HG02938 (cell line): ENCODE measurements at regions not wholly inside any gene's neighbourhood (a gene's known extent, or its start where the extent isn't known, plus 50 kb on each side); places are given as distances from the start of the nearest gene placed in this dataset.
"Not testable (repeated sequence)": the region's sequence is repeated elsewhere in the genome, so short reads cannot be mapped to it uniquely, and the experiment has no call there.

Source experiments
- ATAC-seq: cut with Tn5 transposase; IDR thresholded peaks from one replicate; pipeline ENCODE4 v1.9.1; 2021; ENCODE audit warnings: mild to moderate bottlenecking, moderate library complexity; ENCODE audit not compliant: unreplicated experiment

DNA sequence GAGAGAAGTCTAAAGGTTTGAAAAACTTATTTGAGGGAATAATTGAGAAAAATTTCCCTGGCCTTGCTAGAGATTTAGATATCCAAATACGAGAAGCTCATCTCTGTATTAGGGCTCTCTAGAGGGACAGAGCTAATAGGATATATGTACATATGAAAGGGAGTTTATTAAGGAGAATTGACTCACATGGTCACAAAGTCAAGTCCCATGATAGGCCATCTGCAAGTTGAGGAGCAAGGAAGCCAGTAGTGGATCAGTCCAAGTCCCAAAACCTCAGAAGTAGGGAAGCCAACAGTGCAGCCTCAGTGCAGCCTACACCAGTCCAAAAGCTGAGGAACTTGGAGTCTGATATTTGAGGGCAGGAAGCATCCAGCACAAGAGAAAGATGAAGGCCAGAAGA is 126.7 kb downstream of the PJA2 start:
- not testable (repeated sequence) for ATAC-seq

DNA sequence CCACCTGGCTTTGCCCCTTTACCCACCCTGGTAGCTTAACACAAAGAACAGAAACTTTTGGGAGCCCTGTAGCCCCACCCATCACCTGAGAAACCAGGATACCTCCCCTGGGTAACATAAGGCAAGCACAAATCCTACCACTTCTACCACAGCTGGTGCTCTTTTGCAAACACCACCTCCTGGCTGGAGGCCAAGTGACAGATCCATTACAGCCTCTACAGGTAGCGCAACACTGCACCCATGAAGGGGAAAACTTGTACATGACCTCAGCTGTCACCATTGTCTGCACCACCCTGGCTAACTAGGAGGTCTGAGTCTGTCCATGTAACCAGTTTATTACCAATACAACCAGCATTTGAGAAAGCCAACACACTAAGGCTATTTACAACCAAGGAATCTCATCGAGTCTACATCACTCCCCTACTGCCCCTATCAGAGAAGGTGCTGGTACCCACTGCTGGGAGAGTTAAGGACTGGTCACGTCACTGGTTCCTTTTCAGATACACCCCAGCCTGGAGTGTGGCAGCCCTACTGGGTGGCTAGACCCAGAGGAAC is 128.6 kb downstream of the PJA2 start:
- no peak for ATAC-seq

DNA sequence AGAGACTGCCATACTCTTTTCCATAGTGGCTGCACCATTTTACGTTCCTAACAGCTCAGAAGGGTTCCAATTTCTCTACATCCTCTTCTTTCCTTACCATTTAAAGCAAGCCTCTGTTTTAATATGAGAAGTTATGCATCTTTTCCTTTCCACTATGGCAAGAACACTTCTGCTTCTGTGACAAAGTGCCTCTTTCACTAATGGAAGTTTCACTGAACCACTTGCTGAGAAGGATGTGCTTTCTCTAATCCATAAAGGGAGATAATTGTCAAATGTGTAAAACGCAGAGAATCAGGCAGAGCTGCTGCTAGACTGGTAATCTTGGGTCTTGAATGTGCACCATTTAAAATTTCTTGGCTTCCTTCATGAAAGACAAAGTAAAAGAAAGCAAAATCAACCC is 131.6 kb downstream of the PJA2 start:
- ATAC-seq = no peak

GRCh38 chr5:109275919-109276318 is 133.9 kb downstream of the PJA2 start:
- no peak for ATAC-seq

GRCh38 chr5:109273594-109273993 is 136.2 kb downstream of the PJA2 start:
- no peak for ATAC-seq

DNA sequence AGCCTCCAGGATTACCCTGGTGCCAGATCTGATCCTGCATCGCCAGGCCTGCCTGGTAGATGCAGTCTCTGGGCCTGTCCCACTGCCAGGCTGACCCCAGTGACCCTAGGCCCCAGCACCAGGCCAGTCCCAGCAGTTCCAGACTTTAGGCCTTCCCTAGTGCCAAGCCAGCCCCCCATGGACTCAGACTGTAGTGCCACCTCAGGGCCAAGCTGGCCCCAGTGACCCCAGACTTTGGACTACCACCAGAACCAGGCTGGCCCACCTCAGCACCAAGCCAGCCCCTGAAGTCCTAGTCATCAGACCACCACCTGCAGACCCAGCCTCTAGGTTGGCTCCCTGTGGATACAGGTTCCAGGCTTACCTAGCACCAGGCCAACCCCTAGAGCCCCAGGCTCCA is 142.5 kb downstream of the PJA2 start:
- no peak for ATAC-seq

DNA sequence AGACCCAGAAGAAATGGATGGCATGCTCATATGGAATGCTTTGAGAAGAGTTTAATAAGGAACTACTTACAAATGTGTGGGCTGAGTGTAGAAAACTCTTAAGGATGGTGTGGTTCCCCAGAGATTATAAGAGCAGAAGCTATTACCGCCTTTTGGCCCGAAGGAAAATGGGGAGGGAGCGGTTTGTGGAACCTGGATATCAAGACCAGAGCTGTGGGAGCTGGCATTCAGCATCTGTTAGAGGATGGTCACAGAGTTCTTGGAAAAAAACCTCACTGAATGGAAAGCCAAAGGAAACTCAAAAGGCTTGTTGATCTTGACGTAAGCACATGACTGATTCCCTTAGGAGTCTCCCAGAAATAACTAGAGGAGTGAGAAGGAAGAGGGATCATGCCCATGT is 151.0 kb downstream of the PJA2 start:
- ATAC-seq = no peak

DNA sequence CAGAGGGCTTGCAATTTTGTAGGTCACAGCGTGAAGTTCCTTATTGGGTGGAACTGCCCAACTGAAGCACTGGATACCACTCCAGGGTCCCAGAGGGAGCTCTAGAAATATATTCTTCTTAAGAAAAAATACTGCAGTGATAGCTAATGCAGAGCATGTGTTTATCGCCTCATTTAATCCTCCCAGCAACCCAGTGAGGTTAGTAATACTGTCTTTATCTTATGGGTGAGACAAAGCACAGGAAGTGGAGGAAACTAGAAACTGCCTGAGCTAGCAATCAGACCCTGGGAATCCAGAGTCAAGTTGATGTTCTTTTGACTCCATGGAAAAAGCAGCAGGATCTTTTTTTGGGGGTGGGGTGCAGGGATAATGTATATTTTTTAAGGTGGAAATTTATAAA is 153.3 kb downstream of the PJA2 start:
- no peak for ATAC-seq

DNA sequence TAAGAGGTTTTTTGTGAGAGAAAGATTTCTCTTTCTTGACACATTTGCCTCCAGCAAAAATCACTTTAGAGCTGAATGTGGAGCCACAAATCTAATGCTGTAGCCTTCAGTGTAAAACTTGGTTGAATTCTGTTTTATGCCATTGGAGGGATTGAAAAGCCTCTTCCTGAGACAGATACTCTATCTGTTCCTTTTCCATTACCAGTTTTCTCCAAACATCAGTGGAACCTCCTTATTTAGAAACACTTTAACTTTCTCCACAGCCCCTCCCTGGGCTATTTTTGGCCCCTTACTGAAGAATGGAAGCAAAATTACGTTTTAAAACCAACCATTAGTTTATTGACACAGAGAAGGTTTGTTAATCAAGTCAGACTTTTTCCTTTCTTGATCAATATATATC is 155.3 kb downstream of the PJA2 start:
- ATAC-seq = no peak

- no peak for ATAC-seq
Measured at GRCh38 chr5:109253262-109253661, 156.5 kb downstream of the PJA2 start.

DNA sequence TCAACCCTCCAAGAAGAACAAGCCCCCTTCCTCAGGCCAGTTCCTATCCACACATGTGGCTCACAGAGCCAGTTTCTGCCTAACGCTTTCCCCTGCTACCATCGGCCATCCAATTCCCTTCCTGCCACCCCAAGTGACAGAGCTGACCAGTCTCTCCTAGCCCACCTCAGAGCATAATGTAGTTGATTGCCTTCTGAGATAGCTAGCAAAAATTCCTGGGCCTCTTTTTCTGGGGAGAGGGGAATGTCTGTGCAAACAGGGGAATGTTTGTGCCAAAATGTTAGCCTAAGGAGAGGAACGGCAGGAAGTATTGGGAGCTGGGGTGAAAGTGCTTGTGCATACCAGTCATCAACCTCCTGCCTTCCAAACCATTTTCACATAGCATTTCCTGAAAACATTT is 157.0 kb downstream of the PJA2 start:
- ATAC-seq = no peak

DNA sequence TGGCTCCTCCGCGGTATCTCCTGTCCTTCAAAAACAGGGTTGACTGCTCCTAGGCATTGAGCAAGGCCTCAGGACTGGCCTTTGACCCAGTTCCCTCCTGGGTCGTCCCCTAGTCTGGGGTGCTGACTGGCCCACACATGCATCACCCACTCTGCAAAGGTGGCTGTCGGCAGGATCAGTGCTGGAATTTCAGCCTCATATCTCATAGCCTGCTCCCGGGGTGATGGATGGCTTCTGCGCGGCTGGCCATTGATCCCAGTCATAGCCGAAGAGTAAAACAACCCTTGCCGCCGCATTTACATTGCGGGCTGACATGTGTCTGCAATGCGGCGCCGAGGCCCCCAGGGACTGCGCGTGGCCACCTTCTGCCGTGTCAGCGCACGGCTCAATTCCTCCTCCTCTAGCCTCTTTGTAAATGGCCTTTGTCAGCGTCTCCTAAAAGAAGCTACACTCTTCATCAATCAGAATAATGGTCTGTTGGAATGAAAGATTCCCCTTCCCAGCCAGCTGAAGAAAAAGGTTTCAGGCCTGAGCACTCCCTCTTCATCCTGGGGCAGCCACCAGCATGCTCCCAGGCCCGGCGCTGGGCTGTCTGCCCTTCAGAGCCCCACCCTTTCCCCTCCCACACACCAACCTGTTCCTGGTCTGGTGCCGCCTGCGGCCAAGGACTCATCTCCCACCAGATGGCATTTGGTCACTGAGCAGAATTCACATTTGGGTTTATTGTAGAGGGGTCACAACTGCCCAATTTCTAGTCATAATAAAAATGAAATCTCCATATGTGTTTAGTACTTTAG is 159.0 kb downstream of the PJA2 start:
- ATAC-seq = no peak

DNA sequence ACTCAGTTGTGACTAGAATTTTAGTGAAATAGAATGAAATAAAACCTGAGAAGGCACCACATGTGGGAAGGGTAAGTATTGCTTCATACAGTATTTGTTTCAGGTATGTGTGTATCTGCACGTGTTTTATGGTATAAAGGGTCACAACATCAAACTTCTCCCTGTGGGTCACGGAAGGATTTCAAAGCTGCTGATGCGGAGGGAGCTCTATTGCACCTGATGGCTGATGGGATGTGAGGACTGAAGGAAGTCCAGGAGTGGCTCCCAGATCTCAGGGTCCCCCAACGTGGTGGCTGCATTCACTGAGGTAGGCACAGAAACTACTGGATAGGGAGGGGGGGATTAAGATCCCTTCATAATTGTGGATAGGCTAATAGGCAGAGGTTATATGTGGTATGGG is 159.7 kb downstream of the PJA2 start:
- ATAC-seq = no peak

GRCh38 chr5:109249126-109249525 is 160.6 kb downstream of the PJA2 start:
- ATAC-seq = no peak

DNA sequence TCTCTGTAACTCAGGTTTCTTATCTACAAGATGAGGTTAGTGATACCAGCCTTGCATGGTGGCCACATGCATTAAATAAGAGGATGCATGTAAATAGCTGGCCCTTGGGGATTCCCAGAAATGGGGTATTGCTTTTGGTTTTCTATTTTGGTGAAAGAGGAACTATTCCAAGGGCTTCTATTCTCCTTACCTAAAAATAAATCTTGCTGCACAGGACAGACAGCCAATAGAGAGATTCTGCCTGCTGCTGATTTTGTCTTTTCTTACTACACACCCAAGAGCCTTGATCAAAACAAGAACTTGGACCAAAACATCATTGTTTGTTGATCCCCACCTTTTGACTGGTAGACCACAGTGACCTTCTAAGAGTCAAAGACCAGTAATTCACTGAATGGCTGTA is 161.8 kb downstream of the PJA2 start:
- ATAC-seq = peak; percentile 84

GRCh38 chr5:109246841-109247592 is 162.8 kb downstream of the PJA2 start:
- no peak for ATAC-seq
